Caco-2 (cell line): ENCODE measurements at regions not wholly inside any gene's neighbourhood (a gene's known extent, or its start where the extent isn't known, plus 50 kb on each side); places are given as distances from the start of the nearest gene placed in this dataset.

Source experiments
- BruUV-seq: library from RNA; stranded (reverse); fragments of 400-500 nt; replicated peaks from 2 replicates; lab custom pipeline; 2021; lab: Mats Ljungman, UMichigan
- CTCF ChIA-PET: fragments of 300-600 bp; sonication (Branson Sonifier 250); formaldehyde crosslinking; loops from one replicate; lab custom pipeline; 2022; ENCODE audit warnings: antibody characterized with exemption; lab: Charles Lee
- POLR2A ChIA-PET: fragments of 300-600 bp; sonication (Branson Sonifier 250); formaldehyde crosslinking; loops from one replicate; lab custom pipeline; 2022; ENCODE audit warnings: antibody characterized with exemption; lab: Charles Lee
- DNase-seq, 2 experiments: peaks; one replicate each; pipeline versions ENCODE4 v3.0.0 to v3.0.0-alpha.2; 2020 to 2022
- H3K27me3 ChIP-seq: replicated peaks from 2 replicates; pipeline ENCODE4 v1.6.0; 2011; ENCODE audit warnings: low read length; ENCODE audit not compliant: control insufficient read depth, insufficient read depth
- H3K36me3 ChIP-seq: 2 replicates; pipeline ENCODE4 v1.5.1; 2011; ENCODE audit warnings: low read length; ENCODE audit not compliant: control insufficient read depth, insufficient read depth
- H3K4me1 ChIP-seq: fragments of 250-450 bp; sonication (Bioruptor Pico); 2 replicates; pipeline ENCODE4 v1.5.1; 2020; ENCODE audit warnings: mild to moderate bottlenecking
- H3K4me3 ChIP-seq: 2 replicates; pipeline ENCODE4 v1.5.1; 2011; ENCODE audit warnings: low read depth, mild to moderate bottlenecking, control low read depth, low read length
- H3K9me3 ChIP-seq: fragments of 250-450 bp; sonication (Bioruptor Pico); 2 replicates; pipeline ENCODE4 v1.5.1; 2020; ENCODE audit warnings: mild to moderate bottlenecking, moderate library complexity
- H3K27ac Mint-ChIP-seq: one replicate; pipeline ENCODE4 v1.8.0; 2022; ENCODE audit warnings: mixed read lengths; ENCODE audit not compliant: unreplicated experiment
- H3K27me3 Mint-ChIP-seq: one replicate; pipeline ENCODE4 v1.8.0; 2022; ENCODE audit warnings: mixed read lengths; ENCODE audit not compliant: insufficient read depth, unreplicated experiment
- H3K36me3 Mint-ChIP-seq: one replicate; pipeline ENCODE4 v1.8.0; 2022; ENCODE audit warnings: mild to moderate bottlenecking, mixed read lengths; ENCODE audit not compliant: insufficient read depth, unreplicated experiment
- H3K4me1 Mint-ChIP-seq: one replicate; pipeline ENCODE4 v1.8.0; 2022; ENCODE audit warnings: low read depth, mixed read lengths; ENCODE audit not compliant: unreplicated experiment
- H3K4me3 Mint-ChIP-seq: one replicate; pipeline ENCODE4 v1.8.0; 2022; ENCODE audit warnings: mild to moderate bottlenecking, moderate library complexity, mixed read lengths; ENCODE audit not compliant: unreplicated experiment
- H3K9me3 Mint-ChIP-seq: one replicate; pipeline ENCODE4 v1.8.0; 2022; ENCODE audit warnings: mixed read lengths; ENCODE audit not compliant: unreplicated experiment
- CTCF ChIP-seq, 2 experiments: fragments of 200-600 bp in 1 of 2; IDR thresholded peaks; 1 replicate in 1 of 2; 2 replicates in 1 of 2; pipeline versions ENCODE4 v1.5.1 to v1.8.0; 2011 to 2022; ENCODE audit warnings: antibody characterized with exemption in 1 of 2, control low read depth in 1 of 2, inconsistent platforms in 1 of 2, low read depth in 1 of 2, low read length in 1 of 2, mild to moderate bottlenecking in 1 of 2, moderate library complexity in 1 of 2; ENCODE audit not compliant: insufficient read depth in 1 of 2, severe bottlenecking in 1 of 2, unreplicated experiment in 1 of 2
- intact Hi-C: fragments of 100-400 bp; cut with micrococcal nuclease; formaldehyde crosslinking; loops from one replicate; pipeline ENCODE4 v1.10.0; 2022; ENCODE audit not compliant: unreplicated experiment

GRCh38 chr4:4770610-4771009, 88.9 kb upstream of the MSX1 start:
- intact Hi-C loops = no loop called here
- H3K9me3 ChIP-seq = no peaks in the 10 kb centered on the region
- H3K36me3 ChIP-seq = no peaks in the 10 kb centered on the region
- Mint-ChIP-seq H3K27ac (no peak overlapping the region), H3K4me3 (no peak overlapping the region), H3K4me1 (no peaks in the 10 kb centered on the region), H3K9me3 (no peaks in the 10 kb centered on the region), H3K27me3 (no peaks in the 10 kb centered on the region), H3K36me3 (no peaks in the 10 kb centered on the region)
- ChIA-PET POLR2A (no interaction called here), CTCF (no interaction called here)
- no TSS peak for BruUV-seq
- TF ChIP-seq CTCF (IDR thresholded peaks at IDR 0.05; ENCODE audit: insufficient read depth in 1 of 2, low read depth in 1 of 2, low read length in 1 of 2, severe bottlenecking in 1 of 2, unreplicated experiment in 1 of 2) = no peak
- no peak for DNase-seq
- H3K27me3 ChIP-seq = no peaks in the 10 kb centered on the region
- no peak overlapping the region for H3K4me3 ChIP-seq
- H3K4me1 ChIP-seq = no peaks in the 10 kb centered on the region

- H3K27ac Mint-ChIP-seq = no peak overlapping the region
- no TSS peak for BruUV-seq
- CTCF ChIA-PET = no interaction called here
- H3K27me3 Mint-ChIP-seq = no peaks in the 10 kb centered on the region
- no peaks in the 10 kb centered on the region for H3K36me3 Mint-ChIP-seq
- intact Hi-C loops = no loop called here
- H3K4me3 Mint-ChIP-seq = no peak overlapping the region
- no peak for DNase-seq
- H3K27me3 ChIP-seq = no peaks in the 10 kb centered on the region
- no peaks in the 10 kb centered on the region for H3K4me1 ChIP-seq
- H3K9me3 Mint-ChIP-seq = no peaks in the 10 kb centered on the region
- POLR2A ChIA-PET = no interaction called here
- no peak overlapping the region for H3K4me3 ChIP-seq
- H3K9me3 ChIP-seq = no peaks in the 10 kb centered on the region
- no peaks in the 10 kb centered on the region for H3K4me1 Mint-ChIP-seq
- no peak for TF ChIP-seq CTCF (IDR thresholded peaks at IDR 0.05; ENCODE audit: insufficient read depth in 1 of 2, low read depth in 1 of 2, low read length in 1 of 2, severe bottlenecking in 1 of 2, unreplicated experiment in 1 of 2)
- no peaks in the 10 kb centered on the region for H3K36me3 ChIP-seq
Observed at GRCh38 chr4:4766564-4766963, 92.9 kb upstream of the MSX1 start.

GRCh38 chr4:4765811-4766210, 93.7 kb upstream of the MSX1 start:
- CTCF ChIA-PET = no interaction called here
- Mint-ChIP-seq H3K4me3 (no peak overlapping the region), H3K27ac (no peak overlapping the region), H3K36me3 (no peaks in the 10 kb centered on the region), H3K27me3 (no peaks in the 10 kb centered on the region), H3K9me3 (no peaks in the 10 kb centered on the region), H3K4me1 (no peaks in the 10 kb centered on the region)
- intact Hi-C loops = no loop called here
- no peaks in the 10 kb centered on the region for H3K27me3 ChIP-seq
- H3K4me3 ChIP-seq = no peak overlapping the region
- TF ChIP-seq CTCF (IDR thresholded peaks at IDR 0.05; ENCODE audit: insufficient read depth in 1 of 2, low read depth in 1 of 2, low read length in 1 of 2, severe bottlenecking in 1 of 2, unreplicated experiment in 1 of 2) = no peak
- H3K4me1 ChIP-seq = no peaks in the 10 kb centered on the region
- no TSS peak for BruUV-seq
- no peaks in the 10 kb centered on the region for H3K36me3 ChIP-seq
- POLR2A ChIA-PET = no interaction called here
- no peaks in the 10 kb centered on the region for H3K9me3 ChIP-seq
- no peak for DNase-seq
